ENCODE measurements at regions not wholly inside any gene's neighbourhood (a gene's known extent, or its start where the extent isn't known, plus 50 kb on each side); places are given as distances from the start of the nearest gene placed in this dataset.

- no peak for DNase-seq
Measured at GRCh38 chr3:193851941-193852674, 259.1 kb downstream of the OPA1 start.

- no peak for DNase-seq
Measured at GRCh38 chr3:193852901-193853300, 259.9 kb downstream of the OPA1 start.

GRCh38 chr3:193853511-193854219 lies 260.7 kb downstream of the OPA1 start:
- DNase-seq: no peak

- DNase-seq: no peak
Measured at GRCh38 chr3:193857996-193858395, 265.0 kb downstream of the OPA1 start.

- no peak for DNase-seq
Measured at GRCh38 chr3:193859195-193859594, 266.2 kb downstream of the OPA1 start.

GRCh38 chr3:193861012-193861411 lies 268.0 kb downstream of the OPA1 start:
- no peak for DNase-seq

- no peak for DNase-seq
Measured at GRCh38 chr3:193862843-193863242, 269.8 kb downstream of the OPA1 start.

- no peak for DNase-seq
Measured at GRCh38 chr3:193863657-193864357, 270.8 kb downstream of the OPA1 start.

GRCh38 chr3:193865339-193865738 lies 270.6 kb upstream of the HES1 start:
- no peak for DNase-seq

- no peak for DNase-seq
Measured at GRCh38 chr3:193865896-193866480, 270.0 kb upstream of the HES1 start.

GRCh38 chr3:193868590-193868989 lies 267.4 kb upstream of the HES1 start:
- no peak for DNase-seq

- peak; percentile 44 for DNase-seq
Measured at GRCh38 chr3:193869221-193870201, 266.4 kb upstream of the HES1 start.

GRCh38 chr3:193870376-193871219 lies 265.4 kb upstream of the HES1 start:
- DNase-seq: no peak

GRCh38 chr3:193871220-193871485 lies 264.8 kb upstream of the HES1 start:
- DNase-seq: no peak

GRCh38 chr3:193872265-193872753 lies 263.6 kb upstream of the HES1 start:
- DNase-seq: peak; percentile 52

GRCh38 chr3:193873426-193874201 lies 262.3 kb upstream of the HES1 start:
- no peak for DNase-seq

- DNase-seq: no peak
Measured at GRCh38 chr3:193874512-193874911, 261.4 kb upstream of the HES1 start.

- no peak for DNase-seq
Measured at GRCh38 chr3:193874997-193875593, 260.9 kb upstream of the HES1 start.

GRCh38 chr3:193875601-193876321 lies 260.2 kb upstream of the HES1 start:
- DNase-seq: peak; percentile 13
